OCI-LY7 (cell line): ENCODE measurements at regions not wholly inside any gene's neighbourhood (a gene's known extent, or its start where the extent isn't known, plus 50 kb on each side); places are given as distances from the start of the nearest gene placed in this dataset.

ENCODE experiments used
- EZH2phosphoT487 ChIP-seq: fragments of 200-600 bp; sonication (generic); IDR thresholded peaks from 2 replicates; pipeline ENCODE4 v1.6.1; 2018; ENCODE audit warnings: low read depth, borderline replicate concordance, mild to moderate bottlenecking, mixed run types, antibody characterized with exemption, low read length, moderate library complexity, mixed read lengths
- TF ChIP-seq, protein P1 (sequence below): fragments of 200-600 bp; sonication (generic); conservative IDR thresholded peaks from 2 replicates; pipeline ENCODE4 v1.5.1; 2014; ENCODE audit warnings: mild to moderate bottlenecking, antibody characterized with exemption, low read length, moderate library complexity, mixed read lengths

GRCh38 chr2:147223119-147223518 lies 621.7 kb upstream of the ACVR2A start:
- TF ChIP-seq, protein P1, sequence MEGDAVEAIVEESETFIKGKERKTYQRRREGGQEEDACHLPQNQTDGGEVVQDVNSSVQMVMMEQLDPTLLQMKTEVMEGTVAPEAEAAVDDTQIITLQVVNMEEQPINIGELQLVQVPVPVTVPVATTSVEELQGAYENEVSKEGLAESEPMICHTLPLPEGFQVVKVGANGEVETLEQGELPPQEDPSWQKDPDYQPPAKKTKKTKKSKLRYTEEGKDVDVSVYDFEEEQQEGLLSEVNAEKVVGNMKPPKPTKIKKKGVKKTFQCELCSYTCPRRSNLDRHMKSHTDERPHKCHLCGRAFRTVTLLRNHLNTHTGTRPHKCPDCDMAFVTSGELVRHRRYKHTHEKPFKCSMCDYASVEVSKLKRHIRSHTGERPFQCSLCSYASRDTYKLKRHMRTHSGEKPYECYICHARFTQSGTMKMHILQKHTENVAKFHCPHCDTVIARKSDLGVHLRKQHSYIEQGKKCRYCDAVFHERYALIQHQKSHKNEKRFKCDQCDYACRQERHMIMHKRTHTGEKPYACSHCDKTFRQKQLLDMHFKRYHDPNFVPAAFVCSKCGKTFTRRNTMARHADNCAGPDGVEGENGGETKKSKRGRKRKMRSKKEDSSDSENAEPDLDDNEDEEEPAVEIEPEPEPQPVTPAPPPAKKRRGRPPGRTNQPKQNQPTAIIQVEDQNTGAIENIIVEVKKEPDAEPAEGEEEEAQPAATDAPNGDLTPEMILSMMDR, result no peak
- no peak for TF ChIP-seq EZH2phosphoT487
